Lower leg skin (tissue), 4 donors: ENCODE measurements at regions not wholly inside any gene's neighbourhood (a gene's known extent, or its start where the extent isn't known, plus 50 kb on each side); places are given as distances from the start of the nearest gene placed in this dataset.

ENCODE experiments used
- DNase-seq, 2 donors: peaks; one replicate each; pipeline ENCODE4 v3.0.0-alpha.2; 2019; ENCODE audit warnings: low spot score in 2 of 2
- H3K4me3 ChIP-seq: fragments of 200-600 bp; sonication (generic); 2 replicates; pipeline ENCODE4 v1.5.1; 2017; ENCODE audit warnings: mild to moderate bottlenecking, low read depth; ENCODE audit not compliant: poor library complexity, severe bottlenecking
- CTCF ChIP-seq, 3 donors: fragments of 450-650 bp; IDR thresholded peaks; one replicate each; pipeline ENCODE4 v1.5.1; 2016; ENCODE audit warnings: antibody characterized with exemption in 3 of 3, mild to moderate bottlenecking in 3 of 3, moderate library complexity in 2 of 3
- POLR2A ChIP-seq, 2 donors: fragments of 450-650 bp; IDR thresholded peaks; one replicate each; pipeline ENCODE4 v1.6.1; 2016 to 2017; ENCODE audit warnings: antibody characterized with exemption in 2 of 2, mild to moderate bottlenecking in 1 of 2, moderate library complexity in 1 of 2
- WGBS, 2 donors: methylation state at CpG; one replicate each; pipeline ENCODE4 v1.1.5; 2018; 5-methylcytosine and 5-hydroxymethylcytosine counted together
- intact Hi-C: fragments of 100-400 bp; cut with DNase I; formaldehyde crosslinking; loops from one replicate; pipeline ENCODE4 v1.15.0; 2023; ENCODE audit warnings: low total_unique reads

- TF ChIP-seq CTCF (IDR thresholded peaks at IDR 0.05): no peak
- no peak for TF ChIP-seq POLR2A (IDR thresholded peaks at IDR 0.05)
- DNase-seq: no peak
- 51 to 62% methylated on average over 4 of the region's 4 CpGs for WGBS, 2 donors
- intact Hi-C loops: no loop called here
- H3K4me3 ChIP-seq: no peak overlapping the region
Measured at GRCh38 chr10:120371856-120372255, 85.2 kb upstream of the PLPP4 start.

GRCh38 chr10:120372917-120373316 is 84.1 kb upstream of the PLPP4 start:
- H3K4me3 ChIP-seq: no peak overlapping the region
- DNase-seq: no peak
- intact Hi-C loops: no loop called here
- WGBS, 2 donors: 67 to 71% methylated on average over 4 of the region's 4 CpGs
- TF ChIP-seq POLR2A (IDR thresholded peaks at IDR 0.05) (no peak), CTCF (IDR thresholded peaks at IDR 0.05) (no peak)

GRCh38 chr10:120375666-120376065 is 81.4 kb upstream of the PLPP4 start:
- WGBS, 2 donors: 72 to 82% methylated on average over 4 of the region's 4 CpGs
- no peak for DNase-seq
- no peak overlapping the region for H3K4me3 ChIP-seq
- intact Hi-C loops: no loop called here
- TF ChIP-seq CTCF (IDR thresholded peaks at IDR 0.05) (no peak), POLR2A (IDR thresholded peaks at IDR 0.05) (no peak)

GRCh38 chr10:120381931-120382330 is 75.1 kb upstream of the PLPP4 start:
- intact Hi-C loops: no loop called here
- no peak overlapping the region for H3K4me3 ChIP-seq
- TF ChIP-seq CTCF (IDR thresholded peaks at IDR 0.05): no peak
- TF ChIP-seq POLR2A (IDR thresholded peaks at IDR 0.05): no peak
- DNase-seq: no peak
- 53 to 62% methylated on average over 7 of the region's 7 CpGs for WGBS, 2 donors

- no peak for DNase-seq
- TF ChIP-seq CTCF (IDR thresholded peaks at IDR 0.05) (no peak), POLR2A (IDR thresholded peaks at IDR 0.05) (no peak)
- no peak overlapping the region for H3K4me3 ChIP-seq
- intact Hi-C loops: no loop called here
- 68 to 89% methylated on average over 1 of the region's 1 CpG for WGBS, 2 donors
Measured at GRCh38 chr10:120382360-120382759, 74.7 kb upstream of the PLPP4 start.

- H3K4me3 ChIP-seq: no peak overlapping the region
- TF ChIP-seq CTCF (IDR thresholded peaks at IDR 0.05) (no peak), POLR2A (IDR thresholded peaks at IDR 0.05) (no peak)
- intact Hi-C loops: no loop called here
- WGBS, 2 donors: 55 to 57% methylated on average over 4 of the region's 4 CpGs
- DNase-seq: no peak
Measured at GRCh38 chr10:120385992-120386391, 71.0 kb upstream of the PLPP4 start.
